PFSK-1 (cell line): ENCODE measurements at regions not wholly inside any gene's neighbourhood (a gene's known extent, or its start where the extent isn't known, plus 50 kb on each side); places are given as distances from the start of the nearest gene placed in this dataset.

Experiments
- POLR2AphosphoS5 ChIP-seq: IDR thresholded peaks from 2 replicates; pipeline ENCODE4 v1.6.1; 2012; ENCODE audit warnings: low read depth, mild to moderate bottlenecking, control low read depth, low read length, moderate library complexity
- REST ChIP-seq, 2 experiments: IDR thresholded peaks; 2 replicates each; pipeline versions ENCODE4 v1.6.1 to v1.8.0; 2011 to 2012; ENCODE audit warnings: low read depth in 2 of 2, low read length in 2 of 2, control low read depth in 1 of 2, inconsistent platforms in 1 of 2, mild to moderate bottlenecking in 1 of 2, moderate library complexity in 1 of 2; ENCODE audit not compliant: insufficient read depth in 1 of 2
- SIN3A ChIP-seq: IDR thresholded peaks from 2 replicates; pipeline ENCODE4 v1.6.1; 2012; ENCODE audit warnings: mild to moderate bottlenecking, low read length, moderate library complexity, borderline replicate concordance; ENCODE audit not compliant: insufficient read depth
- TAF1 ChIP-seq: IDR thresholded peaks from 2 replicates; pipeline ENCODE4 v1.6.1; 2012; ENCODE audit warnings: low read length, control low read depth, borderline replicate concordance; ENCODE audit not compliant: insufficient read depth

- no peak for TF ChIP-seq REST (IDR thresholded peaks at IDR 0.05; ENCODE audit: insufficient read depth in 1 of 2, low read depth in 2 of 2, low read length in 2 of 2)
- TF ChIP-seq TAF1, result no peak
- TF ChIP-seq POLR2AphosphoS5, result no peak
- no peak for TF ChIP-seq SIN3A
These were observed 182.5 kb downstream of the PSAT1 start for GRCh38 chr9:78479441-78479840.
